Fibroblast of mammary gland (primary cell): ENCODE measurements at regions not wholly inside any gene's neighbourhood (a gene's known extent, or its start where the extent isn't known, plus 50 kb on each side); places are given as distances from the start of the nearest gene placed in this dataset.
"Not testable (repeated sequence)": the region's sequence is repeated elsewhere in the genome, so short reads cannot be mapped to it uniquely, and the experiment has no call there.

ENCODE experiments used
- DNase-seq: peaks from one replicate; pipeline ENCODE4 v3.0.0-alpha.2; 2010; ENCODE audit warnings: low read depth
- H3K4me3 ChIP-seq: 2 replicates; pipeline ENCODE4 v1.5.1; 2011; ENCODE audit warnings: low read depth, mild to moderate bottlenecking, low read length, moderate library complexity; ENCODE audit not compliant: control insufficient read depth
- CTCF ChIP-seq: conservative IDR thresholded peaks from 2 replicates; pipeline ENCODE4 v1.5.1; 2011; ENCODE audit warnings: low read depth, low read length, inconsistent platforms; ENCODE audit not compliant: control insufficient read depth, insufficient read depth

- DNase-seq, result no peak
- TF ChIP-seq CTCF, result no peak
- no peak overlapping the region for H3K4me3 ChIP-seq
Observed at GRCh38 chr22:22161924-22162851, 82.4 kb upstream of the VPREB1 start.

GRCh38 chr22:22160768-22161167 is 83.8 kb upstream of the VPREB1 start:
- H3K4me3 ChIP-seq, DNase-seq: not testable (repeated sequence)

GRCh38 chr22:22159384-22159783 is 85.2 kb upstream of the VPREB1 start:
- no peak for TF ChIP-seq CTCF
- no peak for DNase-seq
- H3K4me3 ChIP-seq, result no peak overlapping the region

GRCh38 chr22:22158965-22159364 is 85.6 kb upstream of the VPREB1 start:
- DNase-seq, result no peak
- H3K4me3 ChIP-seq, result no peak overlapping the region
- TF ChIP-seq CTCF, result no peak

- H3K4me3 ChIP-seq, result no peak overlapping the region
- no peak for DNase-seq
- TF ChIP-seq CTCF, result no peak
Observed at GRCh38 chr22:22158207-22158816, 86.3 kb upstream of the VPREB1 start.

- no peak for DNase-seq
- H3K4me3 ChIP-seq, result no peak overlapping the region
- TF ChIP-seq CTCF, result no peak
Observed at GRCh38 chr22:22157348-22157725, 87.2 kb upstream of the VPREB1 start.

GRCh38 chr22:22156716-22157347 is 87.8 kb upstream of the VPREB1 start:
- peak; percentile 71 for DNase-seq
- peak; percentile 77 for TF ChIP-seq CTCF
- H3K4me3 ChIP-seq, result no peak overlapping the region
